HCT116 (cell line): ENCODE measurements at regions not wholly inside any gene's neighbourhood (a gene's known extent, or its start where the extent isn't known, plus 50 kb on each side); places are given as distances from the start of the nearest gene placed in this dataset.

Experiments
- ATAC-seq: fragments of 200-7000 bp; cut with Tn5 transposase; 2 replicates; pipeline ENCODE4 v1.9.1; 2020; ENCODE audit warnings: mild to moderate bottlenecking, moderate library complexity
- BruUV-seq: library from RNA; stranded (reverse); fragments of 400-500 nt; replicated peaks from 2 replicates; lab custom pipeline; 2021; lab: Mats Ljungman, UMichigan
- CTCF ChIA-PET: fragments of 300-600 bp; sonication (Branson Sonifier 250); formaldehyde crosslinking; loops from one replicate; lab custom pipeline; 2021; ENCODE audit warnings: antibody characterized with exemption; lab: Charles Lee
- POLR2A ChIA-PET: fragments of 300-600, 350-600 bp; sonication (Branson Sonifier 250); formaldehyde crosslinking; loops from one replicate; lab custom pipeline; 2021; ENCODE audit warnings: antibody characterized with exemption; lab: Charles Lee
- RAD21 ChIA-PET, 2 experiments: fragments of 300-600 bp; sonication (Branson Sonifier 250); formaldehyde crosslinking; loops; one replicate each; lab custom pipeline; 2023; ENCODE audit warnings: low total read pairs in 2 of 2; ENCODE audit not compliant: uncharacterized antibody in 2 of 2, unreplicated experiment in 2 of 2, low non-redundant PET in 1 of 2; lab: Charles Lee
- DNase-seq: peaks from one replicate; pipeline ENCODE4 v3.0.0-alpha.2; 2010; ENCODE audit warnings: low read depth, low spot score
- H2AFZ ChIP-seq: fragments of 200-600 bp; shearing (Covaris generic), sonication (generic); 2 replicates; pipeline ENCODE4 v1.6.1; 2017; ENCODE audit warnings: low read depth, mixed run types, mixed read lengths, antibody characterized with exemption, low read length; ENCODE audit not compliant: poor library complexity, severe bottlenecking
- H3K27ac ChIP-seq: 2 replicates; pipeline ENCODE4 v1.5.1; 2012; ENCODE audit warnings: low read depth, low read length
- H3K27me3 ChIP-seq: fragments of 200-600 bp; sonication (generic); 2 replicates; pipeline ENCODE4 v1.6.1; 2016; ENCODE audit warnings: mixed run types, low read length, mixed read lengths; ENCODE audit not compliant: insufficient read depth
- H3K36me3 ChIP-seq, 2 experiments: fragments of 200-500 bp in 1 of 2; fragments of 200-600 bp in 1 of 2; sonication (Bioruptor generic) in 1 of 2; sonication (generic) in 1 of 2; 2 replicates each; pipeline versions ENCODE4 v1.5.1 to v1.6.1; 2014 to 2016; ENCODE audit warnings: low read length in 2 of 2, inconsistent platforms in 1 of 2, mixed read lengths in 1 of 2, mixed run types in 1 of 2; ENCODE audit not compliant: insufficient read depth in 2 of 2, control insufficient read depth in 1 of 2
- H3K4me1 ChIP-seq, 2 experiments: fragments of 200-600 bp in 1 of 2; sonication (generic) in 1 of 2; 2 replicates each; pipeline versions ENCODE4 v1.5.1 to v1.6.1; 2012 to 2017; ENCODE audit warnings: low read length in 2 of 2, inconsistent platforms in 1 of 2, mild to moderate bottlenecking in 1 of 2, mixed read lengths in 1 of 2, mixed run types in 1 of 2, moderate library complexity in 1 of 2; ENCODE audit not compliant: insufficient read depth in 2 of 2, control insufficient read depth in 1 of 2
- H3K4me2 ChIP-seq: fragments of 200-600 bp; sonication (generic); 2 replicates; pipeline ENCODE4 v1.6.1; 2017; ENCODE audit warnings: mixed run types, low read length, mixed read lengths
- H3K4me3 ChIP-seq, 2 experiments: fragments of 200-600 bp in 1 of 2; sonication (generic) in 1 of 2; replicated peaks in 1 of 2; 2 replicates each; pipeline ENCODE4 v1.5.1; 2011 to 2016; ENCODE audit warnings: low read length in 2 of 2, control low read depth in 1 of 2, low read depth in 1 of 2, mild to moderate bottlenecking in 1 of 2, mixed read lengths in 1 of 2, mixed run types in 1 of 2
- H3K79me2 ChIP-seq: fragments of 200-600 bp; sonication (generic); 2 replicates; pipeline ENCODE4 v1.6.1; 2017; ENCODE audit warnings: mild to moderate bottlenecking, mixed run types, low read length, moderate library complexity, mixed read lengths; ENCODE audit not compliant: insufficient read depth
- H3K9ac ChIP-seq: fragments of 200-600 bp; sonication (generic); 2 replicates; pipeline ENCODE4 v1.6.1; 2016; ENCODE audit warnings: low read length, mixed read lengths
- H3K9me2 ChIP-seq: fragments of 200-600 bp; sonication (generic), shearing (Covaris generic); 2 replicates; pipeline ENCODE4 v1.6.1; 2017; ENCODE audit warnings: mixed run types, mild to moderate bottlenecking, moderate library complexity; ENCODE audit not compliant: insufficient read depth
- H3K9me3 ChIP-seq, 2 experiments: fragments of 200-500 bp in 1 of 2; fragments of 200-600 bp in 1 of 2; sonication (Bioruptor generic) in 1 of 2; sonication (generic) in 1 of 2; 2 replicates each; pipeline ENCODE4 v1.6.1; 2014 to 2017; ENCODE audit warnings: low read length in 2 of 2, mixed read lengths in 2 of 2, inconsistent platforms in 1 of 2, low read depth in 1 of 2, mild to moderate bottlenecking in 1 of 2, mixed run types in 1 of 2, moderate library complexity in 1 of 2; ENCODE audit not compliant: control insufficient read depth in 1 of 2, insufficient read depth in 1 of 2
- H4K20me1 ChIP-seq: fragments of 200-600 bp; sonication (generic), shearing (Covaris generic); 2 replicates; pipeline ENCODE4 v1.6.1; 2017; ENCODE audit warnings: mixed run types, mild to moderate bottlenecking, moderate library complexity; ENCODE audit not compliant: insufficient read depth
- CEBPB ChIP-seq: IDR thresholded peaks from 2 replicates; pipeline ENCODE4 v1.6.1; 2012; ENCODE audit warnings: low read depth
- EGR1 ChIP-seq: IDR thresholded peaks from 2 replicates; pipeline ENCODE4 v1.6.1; 2012; ENCODE audit warnings: low read depth
- ELF1 ChIP-seq: IDR thresholded peaks from 2 replicates; pipeline ENCODE4 v1.6.1; 2012; ENCODE audit warnings: low read depth, borderline replicate concordance
- EZH2 ChIP-seq: fragments of 200-600 bp; sonication (generic); IDR thresholded peaks from 2 replicates; pipeline ENCODE4 v1.6.1; 2017; ENCODE audit warnings: antibody characterized with exemption, mixed run types
- JUND ChIP-seq: IDR thresholded peaks from 2 replicates; pipeline ENCODE4 v1.6.1; 2012
- POLR2A ChIP-seq: IDR thresholded peaks from 2 replicates; pipeline ENCODE4 v1.7.0; 2011; ENCODE audit warnings: borderline replicate concordance; ENCODE audit not compliant: insufficient read depth, insufficient read length; ENCODE audit errors: extremely low read depth
- RAD21 ChIP-seq: IDR thresholded peaks from 2 replicates; pipeline ENCODE4 v1.6.1; 2012; ENCODE audit warnings: low read depth, mild to moderate bottlenecking
- SIN3A ChIP-seq: IDR thresholded peaks from 2 replicates; pipeline ENCODE4 v1.6.1; 2012; ENCODE audit warnings: low read depth
- SRF ChIP-seq: IDR thresholded peaks from 2 replicates; pipeline ENCODE4 v1.6.1; 2012; ENCODE audit warnings: low read depth
- YY1 ChIP-seq: IDR thresholded peaks from 2 replicates; pipeline ENCODE4 v1.6.1; 2011; ENCODE audit warnings: low read length, low read depth, moderate library complexity, mild to moderate bottlenecking; ENCODE audit not compliant: insufficient replicate concordance; ENCODE audit errors: extremely low read depth
- ZNF274 ChIP-seq: fragments of 200-500 bp; sonication (Bioruptor generic); IDR thresholded peaks from 2 replicates; pipeline ENCODE4 v1.6.1; 2014; ENCODE audit warnings: mild to moderate bottlenecking, low read depth, low read length, inconsistent platforms
- intact Hi-C: fragments of 100-400 bp; cut with micrococcal nuclease; formaldehyde crosslinking; loops from 2 replicates; pipeline ENCODE4 v1.10.0; 2022
- TF ChIP-seq, protein P1 (sequence below), 3 experiments: fragments of 200-600 bp in 1 of 3; sonication (generic) in 1 of 3; IDR thresholded peaks in 2 of 3; conservative IDR thresholded peaks in 1 of 3; 2 replicates each; pipeline ENCODE4 v1.5.1; 2012 to 2017; ENCODE audit warnings: low read depth in 2 of 3, low read length in 2 of 3, antibody characterized with exemption in 1 of 3, borderline replicate concordance in 1 of 3, control low read depth in 1 of 3, mild to moderate bottlenecking in 1 of 3, mixed read lengths in 1 of 3, mixed run types in 1 of 3, moderate library complexity in 1 of 3; ENCODE audit not compliant: insufficient read depth in 1 of 3
- TF ChIP-seq, protein P2 (sequence below): IDR thresholded peaks from 2 replicates; pipeline ENCODE4 v1.6.1; 2012; ENCODE audit warnings: low read depth
- TF ChIP-seq, protein P3 (sequence below): IDR thresholded peaks from 2 replicates; pipeline ENCODE4 v1.6.1; 2011; ENCODE audit warnings: mild to moderate bottlenecking, low read length, moderate library complexity; ENCODE audit not compliant: insufficient replicate concordance; ENCODE audit errors: extremely low read depth

DNA sequence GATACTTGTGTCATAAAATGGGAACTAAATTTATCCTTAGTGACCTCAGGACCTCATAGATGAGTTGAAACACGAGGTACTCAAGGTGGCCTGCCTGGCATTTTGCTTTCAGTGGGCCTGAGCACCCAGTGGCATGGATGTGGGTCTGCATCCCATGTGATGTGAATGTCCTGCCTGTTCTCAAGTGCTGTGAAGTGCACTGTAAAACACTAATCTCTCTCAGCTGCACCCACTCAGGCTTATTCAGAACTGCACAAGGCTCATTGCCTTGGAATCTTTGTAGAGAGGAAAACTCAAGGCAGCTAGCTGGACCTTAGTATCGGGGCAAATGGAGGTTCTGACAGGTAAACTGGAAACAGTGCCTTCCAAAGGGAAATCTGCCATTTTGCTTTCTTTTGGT, 767.0 kb downstream of the TUSC7 start:
- DNase-seq (no peak), ATAC-seq (no peak)
- CTCF ChIA-PET = no interaction called here
- Histone ChIP-seq H3K27me3 (no peaks in the 10 kb centered on the region), H3K27ac (no peak overlapping the region), H4K20me1 (no peaks in the 10 kb centered on the region; the same call in 1 of the 2 replicates), H3K9me3 (no peaks in the 10 kb centered on the region), H3K4me2 (no peak overlapping the region), H3K79me2 (no peaks in the 10 kb centered on the region), H3K4me1 (no peaks in the 10 kb centered on the region), H3K36me3 (no peaks in the 10 kb centered on the region), H3K9ac (no peak overlapping the region), H3K9me2 (no peaks in the 10 kb centered on the region), H2AFZ (no peak overlapping the region)
- BruUV-seq = no TSS peak
- TF ChIP-seq ELF1 (no peak), ZNF274 (no peak), RAD21 (no peak), CEBPB (no peak), SRF (no peak), POLR2A (no peak), EGR1 (no peak), YY1 (no peak)
- TF ChIP-seq, all 23 proteins: peak for 0
- intact Hi-C loops = no loop called here
- ChIA-PET POLR2A (no interaction called here), RAD21 (no interaction called here)
- H3K4me3 ChIP-seq = no peak overlapping the region

DNA sequence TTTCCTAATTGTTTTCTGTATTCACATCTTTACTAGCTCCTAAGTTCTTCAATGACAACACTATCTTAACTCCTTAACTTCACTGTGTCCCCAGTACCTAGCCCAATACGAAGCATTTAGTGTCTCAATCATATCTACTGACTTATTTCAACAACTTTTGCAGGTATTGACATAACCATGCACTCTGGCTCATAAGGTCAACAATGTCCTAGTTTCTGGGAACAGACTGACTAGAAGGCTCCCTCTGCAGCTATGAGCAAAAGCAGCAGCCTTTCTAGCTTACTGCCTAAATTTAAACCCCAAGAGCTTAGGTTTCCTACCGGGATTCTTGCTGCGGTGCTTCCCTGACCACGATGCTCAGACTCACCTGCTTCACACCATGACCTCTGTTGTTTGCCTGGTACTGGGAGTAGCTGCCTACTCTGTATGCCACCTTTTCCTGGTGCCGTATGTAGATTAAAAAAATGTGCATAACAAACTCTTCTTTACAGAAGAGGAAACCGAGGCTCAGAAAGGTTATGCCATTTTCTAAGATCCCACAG, 767.7 kb downstream of the TUSC7 start:
- Histone ChIP-seq H3K9me3 (no peaks in the 10 kb centered on the region), H3K9me2 (no peaks in the 10 kb centered on the region), H3K9ac (no peak overlapping the region), H3K4me1 (no peaks in the 10 kb centered on the region), H3K36me3 (no peaks in the 10 kb centered on the region), H3K27me3 (no peaks in the 10 kb centered on the region), H2AFZ (no peak overlapping the region), H3K27ac (no peak overlapping the region), H4K20me1 (no peaks in the 10 kb centered on the region), H3K79me2 (no peaks in the 10 kb centered on the region), H3K4me3 (no peak overlapping the region), H3K4me2 (no peak overlapping the region)
- ChIA-PET CTCF (no interaction called here), POLR2A (no interaction called here), RAD21 (no interaction called here)
- BruUV-seq = no TSS peak
- DNase-seq = no peak
- no peak for ATAC-seq
- intact Hi-C loops = no loop called here
- TF ChIP-seq, protein P1, sequence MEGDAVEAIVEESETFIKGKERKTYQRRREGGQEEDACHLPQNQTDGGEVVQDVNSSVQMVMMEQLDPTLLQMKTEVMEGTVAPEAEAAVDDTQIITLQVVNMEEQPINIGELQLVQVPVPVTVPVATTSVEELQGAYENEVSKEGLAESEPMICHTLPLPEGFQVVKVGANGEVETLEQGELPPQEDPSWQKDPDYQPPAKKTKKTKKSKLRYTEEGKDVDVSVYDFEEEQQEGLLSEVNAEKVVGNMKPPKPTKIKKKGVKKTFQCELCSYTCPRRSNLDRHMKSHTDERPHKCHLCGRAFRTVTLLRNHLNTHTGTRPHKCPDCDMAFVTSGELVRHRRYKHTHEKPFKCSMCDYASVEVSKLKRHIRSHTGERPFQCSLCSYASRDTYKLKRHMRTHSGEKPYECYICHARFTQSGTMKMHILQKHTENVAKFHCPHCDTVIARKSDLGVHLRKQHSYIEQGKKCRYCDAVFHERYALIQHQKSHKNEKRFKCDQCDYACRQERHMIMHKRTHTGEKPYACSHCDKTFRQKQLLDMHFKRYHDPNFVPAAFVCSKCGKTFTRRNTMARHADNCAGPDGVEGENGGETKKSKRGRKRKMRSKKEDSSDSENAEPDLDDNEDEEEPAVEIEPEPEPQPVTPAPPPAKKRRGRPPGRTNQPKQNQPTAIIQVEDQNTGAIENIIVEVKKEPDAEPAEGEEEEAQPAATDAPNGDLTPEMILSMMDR (IDR thresholded peaks at IDR 0.05 in 2 of 3, conservative IDR thresholded peaks at IDR 0.05 in 1 of 3; ENCODE audit: borderline replicate concordance in 1 of 3, insufficient read depth in 1 of 3, low read depth in 2 of 3, low read length in 2 of 3) = no peak
- no peak for TF ChIP-seq EZH2
- no peak for TF ChIP-seq EGR1
- no peak for TF ChIP-seq JUND
- TF ChIP-seq, protein P2, sequence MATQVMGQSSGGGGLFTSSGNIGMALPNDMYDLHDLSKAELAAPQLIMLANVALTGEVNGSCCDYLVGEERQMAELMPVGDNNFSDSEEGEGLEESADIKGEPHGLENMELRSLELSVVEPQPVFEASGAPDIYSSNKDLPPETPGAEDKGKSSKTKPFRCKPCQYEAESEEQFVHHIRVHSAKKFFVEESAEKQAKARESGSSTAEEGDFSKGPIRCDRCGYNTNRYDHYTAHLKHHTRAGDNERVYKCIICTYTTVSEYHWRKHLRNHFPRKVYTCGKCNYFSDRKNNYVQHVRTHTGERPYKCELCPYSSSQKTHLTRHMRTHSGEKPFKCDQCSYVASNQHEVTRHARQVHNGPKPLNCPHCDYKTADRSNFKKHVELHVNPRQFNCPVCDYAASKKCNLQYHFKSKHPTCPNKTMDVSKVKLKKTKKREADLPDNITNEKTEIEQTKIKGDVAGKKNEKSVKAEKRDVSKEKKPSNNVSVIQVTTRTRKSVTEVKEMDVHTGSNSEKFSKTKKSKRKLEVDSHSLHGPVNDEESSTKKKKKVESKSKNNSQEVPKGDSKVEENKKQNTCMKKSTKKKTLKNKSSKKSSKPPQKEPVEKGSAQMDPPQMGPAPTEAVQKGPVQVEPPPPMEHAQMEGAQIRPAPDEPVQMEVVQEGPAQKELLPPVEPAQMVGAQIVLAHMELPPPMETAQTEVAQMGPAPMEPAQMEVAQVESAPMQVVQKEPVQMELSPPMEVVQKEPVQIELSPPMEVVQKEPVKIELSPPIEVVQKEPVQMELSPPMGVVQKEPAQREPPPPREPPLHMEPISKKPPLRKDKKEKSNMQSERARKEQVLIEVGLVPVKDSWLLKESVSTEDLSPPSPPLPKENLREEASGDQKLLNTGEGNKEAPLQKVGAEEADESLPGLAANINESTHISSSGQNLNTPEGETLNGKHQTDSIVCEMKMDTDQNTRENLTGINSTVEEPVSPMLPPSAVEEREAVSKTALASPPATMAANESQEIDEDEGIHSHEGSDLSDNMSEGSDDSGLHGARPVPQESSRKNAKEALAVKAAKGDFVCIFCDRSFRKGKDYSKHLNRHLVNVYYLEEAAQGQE = no peak
- TF ChIP-seq, protein P3, sequence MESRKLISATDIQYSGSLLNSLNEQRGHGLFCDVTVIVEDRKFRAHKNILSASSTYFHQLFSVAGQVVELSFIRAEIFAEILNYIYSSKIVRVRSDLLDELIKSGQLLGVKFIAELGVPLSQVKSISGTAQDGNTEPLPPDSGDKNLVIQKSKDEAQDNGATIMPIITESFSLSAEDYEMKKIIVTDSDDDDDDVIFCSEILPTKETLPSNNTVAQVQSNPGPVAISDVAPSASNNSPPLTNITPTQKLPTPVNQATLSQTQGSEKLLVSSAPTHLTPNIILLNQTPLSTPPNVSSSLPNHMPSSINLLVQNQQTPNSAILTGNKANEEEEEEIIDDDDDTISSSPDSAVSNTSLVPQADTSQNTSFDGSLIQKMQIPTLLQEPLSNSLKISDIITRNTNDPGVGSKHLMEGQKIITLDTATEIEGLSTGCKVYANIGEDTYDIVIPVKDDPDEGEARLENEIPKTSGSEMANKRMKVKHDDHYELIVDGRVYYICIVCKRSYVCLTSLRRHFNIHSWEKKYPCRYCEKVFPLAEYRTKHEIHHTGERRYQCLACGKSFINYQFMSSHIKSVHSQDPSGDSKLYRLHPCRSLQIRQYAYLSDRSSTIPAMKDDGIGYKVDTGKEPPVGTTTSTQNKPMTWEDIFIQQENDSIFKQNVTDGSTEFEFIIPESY = no peak
- no peak for TF ChIP-seq SIN3A
- no peak for TF ChIP-seq RAD21
